MCF 10A (cell line): ENCODE measurements at regions not wholly inside any gene's neighbourhood (a gene's known extent, or its start where the extent isn't known, plus 50 kb on each side); places are given as distances from the start of the nearest gene placed in this dataset.

ENCODE experiments used
- BruUV-seq: library from RNA; stranded (reverse); fragments of 400-500 nt; replicated peaks from 2 replicates; lab custom pipeline; 2021; lab: Mats Ljungman, UMichigan
- CTCF ChIA-PET: fragments of 300-600 bp; sonication (Branson Sonifier 250); formaldehyde crosslinking; extraction: SDS; loops from one replicate; lab custom pipeline; 2021; ENCODE audit warnings: antibody characterized with exemption, inconsistent platforms; lab: Yijun Ruan, JAX
- POLR2A ChIA-PET: fragments of 300-600, 350-650 bp; sonication (Branson Sonifier 250); formaldehyde crosslinking; extraction: SDS; loops from one replicate; lab custom pipeline; 2020; ENCODE audit warnings: antibody characterized with exemption, inconsistent platforms; lab: Yijun Ruan, JAX
- DNase-seq: peaks from one replicate; pipeline ENCODE4 v3.0.0-alpha.2; 2018; ENCODE audit not compliant: unreplicated experiment
- H3K27ac Mint-ChIP-seq: one replicate; pipeline ENCODE4 v1.8.0; 2022; ENCODE audit warnings: mild to moderate bottlenecking, low read depth, mixed read lengths; ENCODE audit not compliant: unreplicated experiment
- H3K27me3 Mint-ChIP-seq: one replicate; pipeline ENCODE4 v1.8.0; 2022; ENCODE audit warnings: mixed read lengths; ENCODE audit not compliant: insufficient read depth, unreplicated experiment
- H3K36me3 Mint-ChIP-seq: one replicate; pipeline ENCODE4 v1.8.0; 2022; ENCODE audit warnings: mild to moderate bottlenecking, moderate library complexity, mixed read lengths; ENCODE audit not compliant: insufficient read depth, unreplicated experiment
- H3K4me1 Mint-ChIP-seq: one replicate; pipeline ENCODE4 v1.8.0; 2022; ENCODE audit warnings: mixed read lengths; ENCODE audit not compliant: insufficient read depth, unreplicated experiment
- H3K4me3 Mint-ChIP-seq: one replicate; pipeline ENCODE4 v1.8.0; 2022; ENCODE audit warnings: mild to moderate bottlenecking, moderate library complexity, mixed read lengths; ENCODE audit not compliant: unreplicated experiment
- H3K9me3 Mint-ChIP-seq: one replicate; pipeline ENCODE4 v1.8.0; 2022; ENCODE audit warnings: mixed read lengths; ENCODE audit not compliant: unreplicated experiment
- CTCF ChIP-seq: fragments of 200-600 bp; IDR thresholded peaks from one replicate; pipeline ENCODE4 v1.8.0; 2022; ENCODE audit warnings: antibody characterized with exemption, mild to moderate bottlenecking; ENCODE audit not compliant: unreplicated experiment
- intact Hi-C: fragments of 100-400 bp; cut with micrococcal nuclease; formaldehyde crosslinking; loops from 2 replicates; pipeline ENCODE4 v1.14.1; 2022

- TF ChIP-seq CTCF, result no peak
- no peak overlapping the region for H3K4me3 Mint-ChIP-seq
- H3K4me1 Mint-ChIP-seq, result no peaks in the 10 kb centered on the region
- no peak overlapping the region for H3K27ac Mint-ChIP-seq
- ChIA-PET POLR2A (no interaction called here), CTCF (interaction anchor here (0.7 kb wide), 1 partner anchor 1841 kb away, joined by 3 read pairs; no protein-coding TSS in a partner anchor)
- no peaks in the 10 kb centered on the region for H3K36me3 Mint-ChIP-seq
- intact Hi-C loops, result no loop called here
- no peaks in the 10 kb centered on the region for H3K9me3 Mint-ChIP-seq
- no peaks in the 10 kb centered on the region for H3K27me3 Mint-ChIP-seq
- no TSS peak for BruUV-seq
- DNase-seq, result no peak
These were observed 255.1 kb downstream of the NEDD1 start for GRCh38 chr12:97162173-97162572.

- no peaks in the 10 kb centered on the region for H3K36me3 Mint-ChIP-seq
- H3K4me3 Mint-ChIP-seq, result no peak overlapping the region
- H3K9me3 Mint-ChIP-seq, result no peaks in the 10 kb centered on the region
- TF ChIP-seq CTCF, result no peak
- no peak for DNase-seq
- intact Hi-C loops, result no loop called here
- POLR2A ChIA-PET, result no interaction called here
- BruUV-seq, result no TSS peak
- H3K27me3 Mint-ChIP-seq, result no peaks in the 10 kb centered on the region
- H3K4me1 Mint-ChIP-seq, result no peaks in the 10 kb centered on the region
- H3K27ac Mint-ChIP-seq, result no peak overlapping the region
- CTCF ChIA-PET, result no interaction called here
These were observed 257.9 kb downstream of the NEDD1 start for GRCh38 chr12:97164936-97165335.

GRCh38 chr12:97167598-97167997 lies 260.5 kb downstream of the NEDD1 start:
- no peaks in the 10 kb centered on the region for H3K4me1 Mint-ChIP-seq
- no TSS peak for BruUV-seq

GRCh38 chr12:97168804-97169203 lies 261.7 kb downstream of the NEDD1 start:
- DNase-seq, result no peak
- H3K4me1 Mint-ChIP-seq, result no peaks in the 10 kb centered on the region
- peaks cover 18% of the 10 kb centered on the region for H3K27me3 Mint-ChIP-seq
- no peak overlapping the region for H3K4me3 Mint-ChIP-seq
- TSS peak; percentile 99 for BruUV-seq
- ChIA-PET CTCF (interaction anchor here (1.0 kb wide), 1 partner anchor 35 kb away, joined by 6 read pairs; no protein-coding TSS in a partner anchor), POLR2A (interaction anchor here (0.7 kb wide), 1 partner anchor 14 kb away, joined by 6 read pairs; no protein-coding TSS in a partner anchor)
- intact Hi-C loops, result no loop called here
- no peak overlapping the region for H3K27ac Mint-ChIP-seq
- no peak for TF ChIP-seq CTCF
- no peaks in the 10 kb centered on the region for H3K36me3 Mint-ChIP-seq
- no peaks in the 10 kb centered on the region for H3K9me3 Mint-ChIP-seq

More at GRCh38 chr12:97167598-97167997, 260.5 kb downstream of the NEDD1 start:
- TF ChIP-seq CTCF, result no peak
- no peaks in the 10 kb centered on the region for H3K9me3 Mint-ChIP-seq
- CTCF ChIA-PET, result interaction anchor here (1.1 kb wide), 1 partner anchor 237 kb away, joined by 3 read pairs; no protein-coding TSS in a partner anchor
- intact Hi-C loops, result no loop called here
- no peak for DNase-seq
- H3K4me3 Mint-ChIP-seq, result no peak overlapping the region
- H3K27ac Mint-ChIP-seq, result no peak overlapping the region
- POLR2A ChIA-PET, result no interaction called here
- H3K27me3 Mint-ChIP-seq, result peaks cover 16% of the 10 kb centered on the region
- H3K36me3 Mint-ChIP-seq, result no peaks in the 10 kb centered on the region
